GM18870 (cell line): ENCODE measurements at regions not wholly inside any gene's neighbourhood (a gene's known extent, or its start where the extent isn't known, plus 50 kb on each side); places are given as distances from the start of the nearest gene placed in this dataset.

Source experiments
- ATAC-seq: cut with Tn5 transposase; IDR thresholded peaks from one replicate; pipeline ENCODE4 v1.9.1; 2021; ENCODE audit warnings: moderate library complexity; ENCODE audit not compliant: unreplicated experiment

- ATAC-seq, result no peak
Measured at GRCh38 chr5:9928326-9928725, 298.2 kb upstream of the TAS2R1 start.

GRCh38 chr5:9927521-9927997 lies 297.4 kb upstream of the TAS2R1 start:
- no peak for ATAC-seq

GRCh38 chr5:9927106-9927505 lies 297.0 kb upstream of the TAS2R1 start:
- no peak for ATAC-seq

- peak; percentile 98 for ATAC-seq
Measured at GRCh38 chr5:9924614-9925013, 294.5 kb upstream of the TAS2R1 start.

GRCh38 chr5:9922719-9923118 lies 292.6 kb upstream of the TAS2R1 start:
- ATAC-seq, result no peak

GRCh38 chr5:9920697-9921096 lies 290.5 kb upstream of the TAS2R1 start:
- no peak for ATAC-seq

GRCh38 chr5:9919306-9920030 lies 289.3 kb upstream of the TAS2R1 start:
- no peak for ATAC-seq

- ATAC-seq, result no peak
Measured at GRCh38 chr5:9905661-9906060, 275.5 kb upstream of the TAS2R1 start.

- ATAC-seq, result no peak
Measured at GRCh38 chr5:9903801-9904200, 273.6 kb upstream of the TAS2R1 start.

GRCh38 chr5:9898319-9898718 lies 268.2 kb upstream of the TAS2R1 start:
- ATAC-seq, result no peak

GRCh38 chr5:9895302-9895645 lies 265.1 kb upstream of the TAS2R1 start:
- ATAC-seq, result no peak

- no peak for ATAC-seq
Measured at GRCh38 chr5:9894571-9895301, 264.6 kb upstream of the TAS2R1 start.

GRCh38 chr5:9892696-9893095 lies 262.5 kb upstream of the TAS2R1 start:
- no peak for ATAC-seq

- ATAC-seq, result no peak
Measured at GRCh38 chr5:9889511-9889910, 259.4 kb upstream of the TAS2R1 start.

- no peak for ATAC-seq
Measured at GRCh38 chr5:9888501-9888901, 258.4 kb upstream of the TAS2R1 start.

GRCh38 chr5:9885164-9885563 lies 255.0 kb upstream of the TAS2R1 start:
- ATAC-seq, result no peak

GRCh38 chr5:9878206-9878605 lies 248.1 kb upstream of the TAS2R1 start:
- ATAC-seq, result no peak

- ATAC-seq, result no peak
Measured at GRCh38 chr5:9877488-9877887, 247.3 kb upstream of the TAS2R1 start.

GRCh38 chr5:9876451-9876850 lies 246.3 kb upstream of the TAS2R1 start:
- ATAC-seq, result no peak

- no peak for ATAC-seq
Measured at GRCh38 chr5:9869616-9870288, 239.6 kb upstream of the TAS2R1 start.

GRCh38 chr5:9865574-9865973 lies 235.4 kb upstream of the TAS2R1 start:
- ATAC-seq, result no peak

- no peak for ATAC-seq
Measured at GRCh38 chr5:9864791-9865190, 234.6 kb upstream of the TAS2R1 start.
